HCT116 (cell line): ENCODE measurements at regions not wholly inside any gene's neighbourhood (a gene's known extent, or its start where the extent isn't known, plus 50 kb on each side); places are given as distances from the start of the nearest gene placed in this dataset.

Experiments used
- ATAC-seq: fragments of 200-7000 bp; cut with Tn5 transposase; 2 replicates; pipeline ENCODE4 v1.9.1; 2020; ENCODE audit warnings: mild to moderate bottlenecking, moderate library complexity
- BruUV-seq: library from RNA; stranded (reverse); fragments of 400-500 nt; replicated peaks from 2 replicates; lab custom pipeline; 2021; lab: Mats Ljungman, UMichigan
- CTCF ChIA-PET: fragments of 300-600 bp; sonication (Branson Sonifier 250); formaldehyde crosslinking; loops from one replicate; lab custom pipeline; 2021; ENCODE audit warnings: antibody characterized with exemption; lab: Charles Lee
- POLR2A ChIA-PET: fragments of 300-600, 350-600 bp; sonication (Branson Sonifier 250); formaldehyde crosslinking; loops from one replicate; lab custom pipeline; 2021; ENCODE audit warnings: antibody characterized with exemption; lab: Charles Lee
- RAD21 ChIA-PET, 2 experiments: fragments of 300-600 bp; sonication (Branson Sonifier 250); formaldehyde crosslinking; loops; one replicate each; lab custom pipeline; 2023; ENCODE audit warnings: low total read pairs in 2 of 2; ENCODE audit not compliant: uncharacterized antibody in 2 of 2, unreplicated experiment in 2 of 2, low non-redundant PET in 1 of 2; lab: Charles Lee
- DNase-seq: peaks from one replicate; pipeline ENCODE4 v3.0.0-alpha.2; 2010; ENCODE audit warnings: low read depth, low spot score
- H2AFZ ChIP-seq: fragments of 200-600 bp; shearing (Covaris generic), sonication (generic); 2 replicates; pipeline ENCODE4 v1.6.1; 2017; ENCODE audit warnings: low read depth, mixed run types, mixed read lengths, antibody characterized with exemption, low read length; ENCODE audit not compliant: poor library complexity, severe bottlenecking
- H3K27ac ChIP-seq: 2 replicates; pipeline ENCODE4 v1.5.1; 2012; ENCODE audit warnings: low read depth, low read length
- H3K27me3 ChIP-seq: fragments of 200-600 bp; sonication (generic); 2 replicates; pipeline ENCODE4 v1.6.1; 2016; ENCODE audit warnings: mixed run types, low read length, mixed read lengths; ENCODE audit not compliant: insufficient read depth
- H3K36me3 ChIP-seq, 2 experiments: fragments of 200-500 bp in 1 of 2; fragments of 200-600 bp in 1 of 2; sonication (Bioruptor generic) in 1 of 2; sonication (generic) in 1 of 2; 2 replicates each; pipeline versions ENCODE4 v1.5.1 to v1.6.1; 2014 to 2016; ENCODE audit warnings: low read length in 2 of 2, inconsistent platforms in 1 of 2, mixed read lengths in 1 of 2, mixed run types in 1 of 2; ENCODE audit not compliant: insufficient read depth in 2 of 2, control insufficient read depth in 1 of 2
- H3K4me1 ChIP-seq, 2 experiments: fragments of 200-600 bp in 1 of 2; sonication (generic) in 1 of 2; 2 replicates each; pipeline versions ENCODE4 v1.5.1 to v1.6.1; 2012 to 2017; ENCODE audit warnings: low read length in 2 of 2, inconsistent platforms in 1 of 2, mild to moderate bottlenecking in 1 of 2, mixed read lengths in 1 of 2, mixed run types in 1 of 2, moderate library complexity in 1 of 2; ENCODE audit not compliant: insufficient read depth in 2 of 2, control insufficient read depth in 1 of 2
- H3K4me2 ChIP-seq: fragments of 200-600 bp; sonication (generic); 2 replicates; pipeline ENCODE4 v1.6.1; 2017; ENCODE audit warnings: mixed run types, low read length, mixed read lengths
- H3K4me3 ChIP-seq, 2 experiments: fragments of 200-600 bp in 1 of 2; sonication (generic) in 1 of 2; replicated peaks in 1 of 2; 2 replicates each; pipeline ENCODE4 v1.5.1; 2011 to 2016; ENCODE audit warnings: low read length in 2 of 2, control low read depth in 1 of 2, low read depth in 1 of 2, mild to moderate bottlenecking in 1 of 2, mixed read lengths in 1 of 2, mixed run types in 1 of 2
- H3K79me2 ChIP-seq: fragments of 200-600 bp; sonication (generic); 2 replicates; pipeline ENCODE4 v1.6.1; 2017; ENCODE audit warnings: mild to moderate bottlenecking, mixed run types, low read length, moderate library complexity, mixed read lengths; ENCODE audit not compliant: insufficient read depth
- H3K9ac ChIP-seq: fragments of 200-600 bp; sonication (generic); 2 replicates; pipeline ENCODE4 v1.6.1; 2016; ENCODE audit warnings: low read length, mixed read lengths
- H3K9me2 ChIP-seq: fragments of 200-600 bp; sonication (generic), shearing (Covaris generic); 2 replicates; pipeline ENCODE4 v1.6.1; 2017; ENCODE audit warnings: mixed run types, mild to moderate bottlenecking, moderate library complexity; ENCODE audit not compliant: insufficient read depth
- H3K9me3 ChIP-seq, 2 experiments: fragments of 200-500 bp in 1 of 2; fragments of 200-600 bp in 1 of 2; sonication (Bioruptor generic) in 1 of 2; sonication (generic) in 1 of 2; 2 replicates each; pipeline ENCODE4 v1.6.1; 2014 to 2017; ENCODE audit warnings: low read length in 2 of 2, mixed read lengths in 2 of 2, inconsistent platforms in 1 of 2, low read depth in 1 of 2, mild to moderate bottlenecking in 1 of 2, mixed run types in 1 of 2, moderate library complexity in 1 of 2; ENCODE audit not compliant: control insufficient read depth in 1 of 2, insufficient read depth in 1 of 2
- H4K20me1 ChIP-seq: fragments of 200-600 bp; sonication (generic), shearing (Covaris generic); 2 replicates; pipeline ENCODE4 v1.6.1; 2017; ENCODE audit warnings: mixed run types, mild to moderate bottlenecking, moderate library complexity; ENCODE audit not compliant: insufficient read depth
- ATF3 ChIP-seq: IDR thresholded peaks from 2 replicates; pipeline ENCODE4 v1.6.1; 2012
- CBX3 ChIP-seq: IDR thresholded peaks from 2 replicates; pipeline ENCODE4 v1.6.1; 2012; ENCODE audit warnings: low read depth
- CTCF ChIP-seq, 3 experiments: fragments of 200-600 bp in 1 of 3; sonication (generic) in 1 of 3; IDR thresholded peaks in 2 of 3; conservative IDR thresholded peaks in 1 of 3; 2 replicates each; pipeline ENCODE4 v1.5.1; 2012 to 2017; ENCODE audit warnings: low read depth in 2 of 3, low read length in 2 of 3, antibody characterized with exemption in 1 of 3, borderline replicate concordance in 1 of 3, control low read depth in 1 of 3, mild to moderate bottlenecking in 1 of 3, mixed read lengths in 1 of 3, mixed run types in 1 of 3, moderate library complexity in 1 of 3; ENCODE audit not compliant: insufficient read depth in 1 of 3
- EGR1 ChIP-seq: IDR thresholded peaks from 2 replicates; pipeline ENCODE4 v1.6.1; 2012; ENCODE audit warnings: low read depth
- EZH2 ChIP-seq: fragments of 200-600 bp; sonication (generic); IDR thresholded peaks from 2 replicates; pipeline ENCODE4 v1.6.1; 2017; ENCODE audit warnings: antibody characterized with exemption, mixed run types
- FOSL1 ChIP-seq: IDR thresholded peaks from 2 replicates; pipeline ENCODE4 v1.6.1; 2012; ENCODE audit warnings: low read depth
- MAX ChIP-seq: IDR thresholded peaks from 2 replicates; pipeline ENCODE4 v1.6.1; 2012
- POLR2A ChIP-seq: IDR thresholded peaks from 2 replicates; pipeline ENCODE4 v1.7.0; 2011; ENCODE audit warnings: borderline replicate concordance; ENCODE audit not compliant: insufficient read depth, insufficient read length; ENCODE audit errors: extremely low read depth
- POLR2AphosphoS5 ChIP-seq: IDR thresholded peaks from 2 replicates; pipeline ENCODE4 v1.6.1; 2011; ENCODE audit warnings: mild to moderate bottlenecking, low read depth, low read length, moderate library complexity
- RAD21 ChIP-seq: IDR thresholded peaks from 2 replicates; pipeline ENCODE4 v1.6.1; 2012; ENCODE audit warnings: low read depth, mild to moderate bottlenecking
- REST ChIP-seq: IDR thresholded peaks from 2 replicates; pipeline ENCODE4 v1.6.1; 2012; ENCODE audit warnings: low read depth
- SP1 ChIP-seq: IDR thresholded peaks from 2 replicates; pipeline ENCODE4 v1.6.1; 2012; ENCODE audit warnings: low read depth
- SRF ChIP-seq: IDR thresholded peaks from 2 replicates; pipeline ENCODE4 v1.6.1; 2012; ENCODE audit warnings: low read depth
- TCF7L2 ChIP-seq: IDR thresholded peaks from 2 replicates; pipeline ENCODE4 v1.7.0; 2011; ENCODE audit warnings: borderline replicate concordance, inconsistent platforms; ENCODE audit not compliant: insufficient read depth, insufficient read length; ENCODE audit errors: extremely low read depth
- YY1 ChIP-seq: IDR thresholded peaks from 2 replicates; pipeline ENCODE4 v1.6.1; 2011; ENCODE audit warnings: low read length, low read depth, moderate library complexity, mild to moderate bottlenecking; ENCODE audit not compliant: insufficient replicate concordance; ENCODE audit errors: extremely low read depth
- ZFX ChIP-seq: fragments of 450-650 bp; IDR thresholded peaks from 2 replicates; pipeline ENCODE4 v1.6.1; 2017
- ZNF274 ChIP-seq: fragments of 200-500 bp; sonication (Bioruptor generic); IDR thresholded peaks from 2 replicates; pipeline ENCODE4 v1.6.1; 2014; ENCODE audit warnings: mild to moderate bottlenecking, low read depth, low read length, inconsistent platforms
- intact Hi-C: fragments of 100-400 bp; cut with micrococcal nuclease; formaldehyde crosslinking; loops from 2 replicates; pipeline ENCODE4 v1.10.0; 2022

GRCh38 chr14:83019744-83020414 lies 1486.2 kb upstream of the SEL1L start:
- ChIA-PET CTCF (no interaction called here), POLR2A (no interaction called here), RAD21 (no interaction called here)
- DNase-seq (no peak), ATAC-seq (no peak)
- Histone ChIP-seq H3K36me3 (no peaks in the 10 kb centered on the region), H2AFZ (no peak overlapping the region), H3K4me2 (no peak overlapping the region), H3K9ac (no peak overlapping the region), H3K9me3 (peaks cover 0 to 3% of the 10 kb centered on the region in 2 experiments; a peak in 2 of 4 replicates), H3K4me3 (no peak overlapping the region), H3K27me3 (no peaks in the 10 kb centered on the region), H3K79me2 (no peaks in the 10 kb centered on the region), H3K9me2 (no peaks in the 10 kb centered on the region), H3K4me1 (no peaks in the 10 kb centered on the region), H3K27ac (no peak overlapping the region), H4K20me1 (no peaks in the 10 kb centered on the region)
- no TSS peak for BruUV-seq
- no peak for TF ChIP-seq CTCF (IDR thresholded peaks at IDR 0.05 in 2 of 3, conservative IDR thresholded peaks at IDR 0.05 in 1 of 3; ENCODE audit: borderline replicate concordance in 1 of 3, insufficient read depth in 1 of 3, low read depth in 2 of 3, low read length in 2 of 3)
- no peak for TF ChIP-seq ZNF274
- no peak for TF ChIP-seq CBX3
- TF ChIP-seq EZH2: no peak
- no peak for TF ChIP-seq TCF7L2
- no peak for TF ChIP-seq REST
- no peak for TF ChIP-seq ZFX
- no peak for TF ChIP-seq ATF3
- TF ChIP-seq POLR2AphosphoS5: no peak
- TF ChIP-seq SP1: no peak
- TF ChIP-seq POLR2A: no peak
- TF ChIP-seq RAD21: no peak
- TF ChIP-seq EGR1: no peak
- no peak for TF ChIP-seq YY1
- no peak for TF ChIP-seq SRF
- no peak for TF ChIP-seq MAX
- no peak for TF ChIP-seq FOSL1
- intact Hi-C loops: no loop called here
